HG02884 (cell line): ENCODE measurements at regions not wholly inside any gene's neighbourhood (a gene's known extent, or its start where the extent isn't known, plus 50 kb on each side); places are given as distances from the start of the nearest gene placed in this dataset.

Experiments
- ATAC-seq: cut with Tn5 transposase; IDR thresholded peaks from one replicate; pipeline ENCODE4 v1.9.1; 2021; ENCODE audit warnings: mild to moderate bottlenecking, moderate library complexity; ENCODE audit not compliant: unreplicated experiment

DNA sequence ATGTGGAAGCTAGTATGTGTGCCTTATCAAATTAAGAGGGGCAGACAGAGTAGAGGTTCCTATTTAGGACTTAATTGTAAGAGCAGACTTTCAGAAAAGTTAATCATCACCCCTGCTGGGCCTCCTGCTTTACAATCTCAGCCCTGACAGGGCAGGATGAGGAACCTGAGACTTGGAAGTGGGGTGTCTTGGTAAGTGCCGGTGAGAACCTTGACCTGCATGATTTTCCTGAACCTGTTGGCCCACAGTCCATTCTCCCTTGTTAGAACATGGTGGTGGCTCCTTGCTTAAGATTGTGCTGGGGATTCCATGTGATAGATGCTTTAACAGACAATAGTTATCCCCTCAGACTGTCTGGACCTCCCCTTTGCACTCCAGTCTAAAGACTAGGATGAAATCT is 141.7 kb upstream of the TMEM72 start:
- ATAC-seq, result no peak

DNA sequence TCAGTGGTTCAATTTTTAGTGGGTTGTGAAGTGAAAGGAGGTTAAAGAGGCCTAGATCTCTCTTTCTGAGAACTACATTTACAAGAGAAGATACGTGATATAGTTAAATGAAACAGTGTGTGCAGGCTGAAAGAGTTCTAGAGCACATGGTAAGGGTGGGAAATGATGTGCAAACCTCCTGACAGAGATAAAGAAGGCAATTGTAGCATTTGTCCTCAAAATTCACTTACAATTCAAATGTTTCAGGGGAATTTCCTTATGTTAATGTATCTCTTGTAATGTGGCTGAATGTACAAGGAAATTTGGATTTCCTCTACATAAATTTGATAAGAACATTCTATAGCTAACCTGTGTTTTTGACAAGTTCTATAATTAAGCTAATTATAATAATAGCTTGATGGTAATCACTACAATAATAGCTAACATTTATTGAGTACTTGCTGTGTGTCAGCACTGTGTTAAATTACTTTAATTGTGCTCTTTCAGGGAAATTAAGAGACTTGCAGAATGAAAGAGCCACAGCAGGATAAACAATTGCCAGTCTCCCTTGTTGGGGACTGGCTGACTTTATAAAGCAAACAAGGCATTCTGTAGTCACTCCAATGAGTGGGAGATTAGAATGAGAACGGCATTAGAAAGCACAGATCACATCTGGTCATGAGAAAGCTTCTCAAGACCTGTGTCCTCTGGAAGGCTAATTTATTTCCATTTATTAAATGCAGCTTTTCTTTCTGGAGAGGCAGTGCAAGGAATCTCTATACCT is 139.7 kb upstream of the TMEM72 start:
- no peak for ATAC-seq

DNA sequence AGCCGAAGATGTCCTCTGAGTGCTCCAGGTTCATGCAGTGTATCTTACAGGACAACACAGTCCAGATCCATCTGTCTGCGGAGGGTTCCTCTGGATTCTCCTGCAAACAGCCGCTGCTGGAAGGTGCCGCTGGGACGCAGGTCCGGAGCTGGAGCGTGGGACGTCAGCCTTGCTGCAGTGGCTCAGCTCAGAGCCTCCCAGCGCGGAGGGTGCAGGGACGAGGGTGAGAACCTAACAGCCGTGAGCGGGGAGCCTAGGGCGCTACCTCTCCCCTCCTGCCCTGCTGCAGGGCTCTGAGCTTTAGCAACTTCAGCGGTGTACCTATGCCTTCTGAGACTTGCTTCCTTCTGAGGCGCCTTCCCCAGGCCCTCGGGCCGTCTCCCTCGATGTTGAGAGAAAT is 137.6 kb upstream of the TMEM72 start:
- ATAC-seq, result no peak

DNA sequence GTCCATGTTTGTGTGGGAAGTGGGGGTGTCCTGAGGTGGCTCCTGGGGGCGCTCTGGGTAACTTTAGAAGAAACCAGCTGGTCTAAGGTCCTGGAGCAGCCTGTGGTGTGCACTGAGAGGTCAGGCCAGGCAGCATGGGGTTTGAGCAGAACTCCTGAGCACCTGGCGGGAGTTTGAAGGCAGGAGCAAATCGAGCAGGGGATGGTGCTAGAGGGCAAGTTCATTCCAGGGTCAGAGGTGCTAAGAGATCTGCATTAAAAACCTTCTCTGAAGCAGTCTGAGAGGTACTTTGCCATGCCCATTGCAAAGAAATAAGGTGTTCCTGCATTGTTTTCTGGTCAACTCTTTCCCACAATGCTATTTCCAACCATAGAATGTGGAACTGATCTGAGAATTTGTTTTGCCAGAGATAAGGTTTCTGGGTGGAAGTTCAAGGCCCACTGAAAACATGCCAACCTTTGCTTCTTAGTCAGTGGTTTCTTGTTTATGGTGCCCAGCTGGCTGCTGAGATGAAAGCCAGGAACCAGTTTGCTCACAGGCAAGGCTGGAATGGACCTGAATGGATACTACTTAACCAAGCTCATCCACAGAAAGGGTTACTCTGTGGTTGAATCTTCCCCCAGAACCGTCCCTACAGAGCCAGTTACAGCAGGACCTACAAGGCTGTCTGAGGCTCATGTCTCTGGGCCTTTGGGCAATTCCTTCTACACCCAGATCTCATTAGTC is 136.3 kb upstream of the TMEM72 start:
- ATAC-seq, result no peak

DNA sequence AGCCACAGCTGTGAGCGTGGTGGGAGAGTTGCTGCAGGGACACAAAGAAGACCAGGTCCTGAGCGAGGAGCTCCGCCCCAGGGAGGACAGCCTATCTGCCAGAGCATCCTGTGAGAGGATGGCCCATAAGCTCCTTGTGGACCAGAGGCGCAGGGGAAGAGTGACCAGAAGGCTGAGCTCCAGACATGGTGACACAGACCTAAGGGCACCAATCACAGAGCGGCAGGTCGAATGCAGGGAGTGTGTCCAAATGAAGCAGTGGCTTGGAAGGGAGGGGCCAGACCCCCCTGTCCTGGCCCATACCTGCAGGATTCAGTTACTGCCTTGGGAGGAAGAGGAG is 135.8 kb upstream of the TMEM72 start:
- no peak for ATAC-seq

DNA sequence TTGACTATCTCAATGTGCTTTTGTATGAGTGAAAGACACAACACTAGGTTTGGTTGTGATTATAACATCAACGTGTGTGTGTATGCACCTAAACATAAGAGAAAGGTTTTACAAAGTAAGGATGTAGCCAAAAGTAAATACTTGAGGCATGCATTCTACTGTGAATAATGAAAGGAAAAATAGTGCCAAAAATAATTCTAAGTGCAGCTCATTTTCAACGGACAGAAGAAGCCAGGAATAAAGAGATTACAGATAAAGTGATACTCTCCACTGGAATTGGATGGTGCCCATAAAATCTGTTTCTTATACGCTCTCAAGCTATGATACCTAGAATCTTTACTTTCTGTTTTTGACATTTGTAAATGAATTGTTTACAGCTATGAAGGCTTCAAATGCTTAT is 135.0 kb upstream of the TMEM72 start:
- no peak for ATAC-seq

DNA sequence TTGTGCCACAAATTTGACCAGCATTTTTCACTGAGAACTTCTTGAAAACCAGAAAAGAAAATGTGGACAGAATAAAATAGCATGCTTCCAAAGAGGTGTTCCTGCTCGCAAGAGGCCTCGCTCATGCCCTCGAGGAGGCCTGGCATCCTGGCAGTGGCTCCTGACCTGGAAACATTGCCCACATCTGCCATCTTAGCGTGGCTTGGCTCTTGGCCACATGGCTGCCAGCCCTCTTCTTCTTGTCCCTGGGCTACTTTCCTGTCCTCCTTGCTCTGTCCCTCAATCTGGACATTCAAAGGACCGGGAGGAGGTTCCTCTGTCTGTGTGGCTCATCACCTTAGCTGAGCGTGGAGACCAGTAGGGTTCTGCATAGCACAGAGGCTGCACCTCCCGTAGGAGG is 131.6 kb upstream of the TMEM72 start:
- no peak for ATAC-seq

DNA sequence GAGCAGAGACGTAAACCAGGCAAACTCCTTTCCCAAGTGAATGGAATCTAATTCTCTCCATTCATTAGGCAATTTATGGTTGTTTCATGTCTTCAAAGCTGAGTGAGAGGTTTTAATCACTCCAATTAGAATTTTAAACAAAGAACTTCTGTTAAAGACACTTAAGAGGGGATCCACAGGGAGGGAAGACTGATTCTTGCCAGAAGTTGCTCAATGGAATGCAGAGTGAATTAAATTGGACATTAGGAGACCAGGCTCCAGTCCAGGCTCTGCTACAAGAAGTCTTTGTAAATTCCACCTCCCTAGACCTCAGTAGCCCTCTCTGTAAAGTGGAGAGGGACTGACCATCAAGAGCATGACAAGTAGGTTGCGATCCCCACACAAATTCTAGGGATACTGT is 130.7 kb upstream of the TMEM72 start:
- ATAC-seq, result no peak

DNA sequence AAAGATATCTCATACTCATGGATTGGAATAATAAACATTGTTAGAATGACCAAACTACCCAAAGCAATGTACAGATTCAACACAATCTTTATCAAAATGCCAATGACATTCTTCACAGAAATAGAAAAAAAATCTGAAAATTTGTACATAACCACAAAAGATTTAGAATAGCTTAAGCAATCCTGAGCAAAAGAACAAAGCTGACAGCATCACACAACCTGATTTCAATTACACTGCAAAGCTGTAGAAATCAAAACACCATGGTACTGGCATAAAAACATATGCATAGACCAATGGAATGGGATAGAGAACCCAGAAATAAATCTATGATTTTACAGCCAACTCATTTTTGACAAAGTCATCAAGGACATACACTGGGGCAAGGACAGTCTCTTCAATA is 130.0 kb upstream of the TMEM72 start:
- no peak for ATAC-seq

DNA sequence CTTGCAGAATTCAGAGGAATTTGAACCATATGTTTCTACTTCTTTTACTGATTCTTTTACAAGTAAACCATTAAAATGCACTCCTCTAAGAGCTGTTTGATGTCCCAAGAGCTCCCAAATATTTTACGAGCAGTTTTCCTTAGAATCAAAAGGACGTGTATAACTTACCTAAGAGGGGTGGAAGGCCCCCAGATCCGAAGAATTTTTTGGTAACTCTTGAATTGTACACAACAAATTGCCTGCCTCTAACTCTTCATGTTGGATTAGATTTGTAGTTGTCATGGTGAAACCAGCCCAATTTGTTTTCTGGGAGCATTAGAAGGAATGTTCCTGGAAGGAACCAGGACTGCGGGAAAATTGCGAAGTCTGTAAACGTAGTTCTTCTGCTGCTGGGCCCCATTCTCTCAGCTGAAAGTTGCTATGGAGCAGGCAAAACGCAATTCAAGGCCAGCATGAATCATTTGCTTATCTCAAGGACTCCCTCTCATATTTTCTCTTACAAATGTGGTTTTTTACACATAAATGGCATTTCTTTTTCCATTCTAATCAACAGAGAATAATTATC is 124.8 kb upstream of the TMEM72 start:
- ATAC-seq, result no peak

DNA sequence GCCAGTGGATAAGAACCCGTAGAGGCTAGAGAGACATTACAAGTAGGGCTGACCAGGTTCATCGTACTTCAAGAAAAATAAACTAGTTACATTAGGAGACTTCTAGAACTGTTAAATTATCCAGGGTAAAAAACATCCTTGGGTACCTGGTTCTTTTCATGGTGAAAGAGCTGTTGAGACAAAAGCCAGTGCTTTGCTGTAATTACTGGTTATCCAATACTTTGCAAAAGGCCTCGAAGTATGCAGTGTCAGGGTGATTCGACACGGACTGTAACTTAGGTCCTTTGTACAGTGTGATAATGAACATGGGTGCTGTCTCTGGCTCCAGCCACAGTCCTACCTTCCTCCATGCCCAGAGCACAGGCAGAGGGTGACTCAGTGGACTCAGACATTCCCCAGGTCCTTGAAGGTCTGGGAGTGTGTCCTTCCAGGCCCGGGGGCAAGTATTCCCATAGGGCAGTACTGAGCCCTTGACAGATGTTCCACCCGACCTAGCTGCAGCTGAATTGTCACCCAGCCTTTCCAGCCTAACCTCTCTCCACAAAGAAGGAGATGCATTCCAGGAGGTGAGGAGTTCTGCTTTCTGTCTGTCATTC is 123.6 kb upstream of the TMEM72 start:
- ATAC-seq, result no peak

DNA sequence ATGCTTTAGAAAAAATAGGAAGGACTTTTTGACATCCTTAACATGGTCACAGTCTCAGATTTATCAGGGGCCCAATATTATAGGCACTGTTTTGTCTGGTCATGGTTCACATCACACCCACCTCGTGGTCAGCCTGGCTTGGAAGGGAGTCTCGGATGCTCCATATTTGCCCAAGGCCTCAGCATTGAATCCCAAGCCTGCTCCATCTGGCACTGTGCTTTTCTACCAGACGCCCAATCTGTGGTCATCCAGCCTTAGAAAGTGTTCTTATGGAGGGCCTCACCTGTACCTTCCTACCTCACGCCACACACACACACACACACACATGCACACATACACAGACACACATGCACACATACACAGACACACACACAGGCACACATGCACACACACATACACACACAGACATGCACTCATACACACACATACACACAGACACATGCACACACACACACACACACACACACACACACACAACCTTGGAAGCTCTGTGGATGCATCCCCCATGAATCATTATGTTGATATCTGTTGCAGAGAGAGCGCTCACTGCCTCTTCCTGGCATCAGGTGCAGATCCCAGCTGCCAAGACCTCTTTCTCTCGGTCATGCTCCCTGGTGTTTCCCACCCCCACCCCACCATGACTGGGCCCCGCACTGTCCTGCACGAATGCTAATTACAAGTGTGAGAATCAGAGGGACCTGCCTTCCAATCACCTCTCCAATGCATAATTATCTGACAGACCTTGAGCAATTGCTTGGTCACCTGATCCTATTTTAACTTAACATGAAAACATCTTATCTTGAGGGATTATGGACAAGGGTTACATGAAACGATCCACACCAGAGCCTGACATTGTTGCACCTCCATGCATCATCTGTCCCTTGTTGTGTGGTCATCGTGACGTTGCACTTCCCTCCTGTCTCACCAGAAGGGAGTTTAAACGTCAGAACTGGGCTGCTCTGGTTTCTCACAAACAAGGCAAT is 122.7 kb upstream of the TMEM72 start:
- ATAC-seq, result no peak

DNA sequence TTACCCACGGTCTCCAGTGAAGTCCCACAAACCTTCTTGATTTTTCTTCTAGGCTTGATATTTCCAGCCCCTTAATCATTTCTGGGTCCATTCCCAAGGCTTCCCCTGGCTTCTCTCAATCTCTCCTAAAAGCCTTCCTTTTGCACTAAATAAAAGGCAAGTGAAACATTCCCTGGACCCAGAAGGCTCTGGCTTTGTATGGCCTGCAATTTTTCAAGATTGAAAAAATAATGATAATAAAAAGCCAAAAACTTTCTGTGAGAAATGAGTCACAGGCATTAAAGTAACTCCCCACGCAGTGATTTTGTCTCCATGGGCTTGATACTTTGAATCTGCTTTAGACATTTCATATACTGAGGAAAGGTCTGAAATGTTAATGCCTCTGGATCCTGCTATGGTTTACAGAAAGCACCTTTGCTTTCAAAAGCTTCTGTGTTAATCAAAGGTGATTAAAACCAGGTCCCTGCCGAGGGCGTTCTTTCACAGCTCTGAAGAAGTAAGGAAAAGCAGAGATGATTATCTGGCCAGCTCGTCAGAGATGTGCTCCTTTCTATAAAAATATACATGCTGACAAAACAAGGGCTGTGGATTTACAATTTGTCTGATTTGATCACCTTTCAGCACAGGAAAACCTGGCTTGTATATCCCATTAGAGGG is 118.9 kb upstream of the TMEM72 start:
- ATAC-seq, result no peak

DNA sequence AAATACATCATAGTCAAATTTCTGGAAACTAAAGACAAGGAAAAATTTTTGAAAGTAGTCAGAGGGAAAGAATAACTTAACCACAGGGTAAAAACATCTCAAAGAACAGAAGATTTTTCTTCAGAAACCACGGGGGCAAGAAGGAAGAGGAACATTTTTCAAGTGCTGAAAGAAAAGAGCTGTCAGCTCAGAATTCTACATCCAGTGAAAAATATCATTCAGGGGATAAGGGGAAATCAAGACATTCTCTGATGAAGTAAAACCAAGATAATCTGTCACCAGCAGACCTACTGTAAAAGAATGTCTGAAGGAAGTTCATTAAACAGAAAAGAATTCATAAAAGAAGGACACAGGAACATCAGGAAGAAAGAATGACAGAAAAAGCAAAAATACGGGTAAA is 111.2 kb upstream of the TMEM72 start:
- ATAC-seq, result no peak

DNA sequence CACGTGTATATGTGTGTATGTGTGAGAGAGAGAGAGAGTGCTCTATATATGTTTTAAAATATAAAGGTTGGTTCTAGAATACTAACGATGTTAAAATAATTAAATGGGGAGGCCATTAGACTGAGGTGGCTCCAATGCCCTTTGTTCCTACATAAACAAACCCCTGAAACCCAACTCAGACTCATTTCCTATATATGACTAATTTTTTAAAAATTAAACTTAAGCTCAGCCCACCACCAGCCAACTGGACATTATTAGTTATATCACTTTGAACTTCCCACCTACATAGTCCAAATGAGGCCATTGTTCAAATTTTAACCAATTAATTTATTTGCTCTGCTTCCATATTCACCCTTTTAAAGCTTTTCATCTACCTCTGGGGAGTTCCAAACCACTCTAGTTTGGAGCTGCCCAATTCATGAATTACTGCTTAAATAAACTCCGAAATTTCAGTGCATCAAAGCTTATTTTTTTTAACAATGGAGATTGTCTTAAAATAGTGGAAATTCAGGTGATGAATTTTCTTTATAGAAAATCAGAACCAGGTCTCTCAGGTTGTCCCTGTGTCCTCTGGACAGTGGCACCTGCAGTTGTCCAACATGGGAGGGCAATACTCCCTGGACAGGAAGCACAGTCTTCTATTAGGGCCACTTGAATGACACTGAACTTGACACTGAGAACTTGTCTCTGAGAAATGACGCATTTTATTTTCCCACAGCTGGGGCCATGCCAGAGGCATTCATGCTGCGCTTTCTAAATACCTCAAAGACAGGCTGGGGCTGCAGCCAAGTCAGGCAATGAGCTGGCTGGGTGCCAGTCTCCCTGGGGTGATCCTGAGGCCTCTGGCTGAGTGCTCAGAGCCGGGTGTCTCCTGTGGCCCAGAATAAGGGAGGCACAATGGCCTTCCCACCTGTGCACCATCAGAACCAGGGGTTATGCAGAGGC is 109.5 kb upstream of the TMEM72 start:
- no peak for ATAC-seq

DNA sequence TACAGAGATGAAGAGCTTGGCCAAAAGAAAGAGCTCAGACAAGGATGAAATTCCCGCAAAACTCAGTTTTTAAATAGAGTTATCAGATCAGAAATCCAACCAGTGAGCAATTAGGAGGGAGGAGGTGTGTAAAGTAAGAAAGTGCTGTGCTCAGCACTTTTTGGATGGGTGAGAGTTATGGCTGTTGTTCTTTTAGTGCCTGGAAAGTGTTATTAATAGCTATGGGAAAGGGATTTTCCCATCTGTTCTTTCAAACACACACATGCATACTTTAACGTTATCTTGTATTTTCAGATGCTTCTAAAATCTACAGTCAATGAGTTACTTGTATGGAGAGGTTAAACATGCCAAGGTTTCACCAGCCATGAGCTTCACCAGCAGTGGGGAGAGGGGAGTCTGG is 107.3 kb upstream of the TMEM72 start:
- ATAC-seq, result no peak

DNA sequence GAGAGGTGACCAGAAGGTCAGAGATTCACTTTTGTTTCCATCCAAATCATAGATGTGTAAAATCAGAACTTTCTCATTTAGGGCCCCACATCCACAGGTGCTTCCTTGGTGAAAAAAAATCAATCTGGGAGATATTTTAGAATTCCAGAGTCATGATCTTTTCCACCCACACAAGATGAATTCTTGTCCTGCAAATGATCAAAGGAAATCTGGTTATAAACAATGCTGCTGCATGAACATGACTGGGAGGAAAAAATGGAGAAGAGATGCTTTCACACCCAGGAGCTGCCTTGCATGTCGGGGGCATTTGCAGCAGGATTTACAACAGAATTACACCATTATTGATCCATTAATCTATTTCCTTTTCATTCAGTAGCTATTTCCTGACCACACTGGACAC is 106.5 kb upstream of the TMEM72 start:
- ATAC-seq, result no peak

DNA sequence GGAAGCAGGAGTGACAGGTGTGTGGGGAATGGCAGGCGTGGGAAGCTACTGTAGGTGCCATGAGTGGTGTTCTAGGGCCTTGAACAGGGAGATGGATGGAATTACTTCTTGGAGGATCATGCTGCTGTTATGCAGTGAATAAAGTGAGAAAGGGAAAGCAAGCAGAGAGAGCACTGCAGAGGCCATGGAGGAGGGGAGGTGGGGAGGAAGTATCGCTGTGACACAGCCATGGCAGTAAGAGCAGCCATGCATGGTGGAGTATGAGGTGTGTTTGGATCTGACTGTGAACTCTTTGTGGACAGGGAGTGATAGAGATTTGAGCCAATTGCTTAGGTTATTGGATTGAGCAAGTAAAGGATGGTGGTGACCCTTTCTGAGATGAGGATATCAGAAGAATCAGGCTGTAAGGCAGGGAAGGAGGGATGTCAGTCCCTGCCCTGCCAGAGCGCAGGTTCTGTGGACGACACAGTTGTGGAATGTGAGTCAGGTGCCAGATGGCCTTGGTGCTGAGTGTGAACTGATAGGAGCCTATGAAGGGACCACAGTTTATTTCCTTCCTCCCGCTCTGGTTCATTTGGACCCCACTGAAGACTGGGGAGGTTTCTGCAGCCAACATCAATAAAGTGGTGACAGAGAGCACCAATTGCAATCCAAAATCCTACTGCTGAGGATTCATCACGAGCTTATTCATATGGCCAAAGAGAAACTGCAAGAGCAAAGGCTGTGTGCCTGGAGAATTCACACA is 105.5 kb upstream of the TMEM72 start:
- ATAC-seq, result no peak

DNA sequence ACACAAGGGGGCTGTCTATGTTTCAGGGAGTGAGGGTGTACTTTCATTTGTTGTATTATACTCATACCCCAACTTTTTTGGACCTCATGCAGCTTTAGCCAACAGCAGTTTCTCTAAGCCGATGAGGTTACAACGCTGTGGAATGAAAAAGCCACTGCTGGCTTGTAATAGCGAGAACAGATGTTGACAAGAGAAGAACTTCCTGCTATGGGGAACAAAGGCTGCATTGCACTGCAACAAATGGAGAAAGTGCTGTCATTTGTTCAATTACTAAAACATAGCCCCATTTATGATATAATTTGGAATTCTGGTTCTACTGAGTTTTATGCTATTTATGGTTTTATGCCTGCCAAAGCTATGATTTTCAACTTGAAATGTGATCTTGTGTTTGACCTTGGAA is 104.2 kb upstream of the TMEM72 start:
- no peak for ATAC-seq
